ENCODE measurements at regions not wholly inside any gene's neighbourhood (a gene's known extent, or its start where the extent isn't known, plus 50 kb on each side); places are given as distances from the start of the nearest gene placed in this dataset.

DNA sequence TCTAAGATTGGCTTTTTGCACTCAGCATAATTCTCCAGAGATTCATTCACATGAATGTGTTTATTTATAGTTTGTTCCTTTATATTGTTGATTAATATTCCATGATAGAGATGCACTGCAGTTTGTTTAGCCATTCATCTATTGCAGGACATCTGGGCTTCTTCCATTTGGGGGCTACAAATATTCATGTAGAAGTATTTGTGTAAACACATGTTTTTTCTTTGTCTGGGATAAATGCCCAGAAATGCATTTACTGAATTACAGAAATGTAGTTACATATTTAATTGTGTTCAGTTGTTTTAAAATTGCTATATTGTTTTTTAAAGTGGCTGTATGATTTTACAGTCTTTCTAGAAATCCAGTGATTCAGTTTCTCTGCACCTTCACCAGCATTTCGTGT lies 635.0 kb downstream of the ZIC1 start:
- no peak for DNase-seq

DNA sequence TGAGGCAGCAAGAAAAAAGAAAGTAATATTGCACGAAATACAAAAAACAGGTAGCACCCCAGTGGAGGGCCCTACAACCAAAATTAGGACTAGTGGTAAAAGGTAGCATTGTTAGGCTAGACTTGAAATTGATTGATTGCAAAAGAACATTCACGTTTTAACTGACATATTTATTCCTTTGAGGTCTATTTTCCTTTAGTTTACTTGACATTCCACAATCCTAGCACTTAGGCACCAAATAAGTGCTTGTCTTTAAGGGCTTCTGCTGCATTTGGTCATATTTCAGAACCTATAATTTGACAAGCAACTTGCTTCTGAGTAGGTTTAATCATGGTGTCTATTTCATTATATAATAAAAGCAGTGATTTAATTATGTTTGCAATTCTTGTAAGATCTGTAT lies 642.7 kb upstream of the AGTR1 start:
- no peaks in the 10 kb centered on the region for H3K4me1 ChIP-seq
- H3K4me3 ChIP-seq: no peak overlapping the region
- no peak overlapping the region for H3K27ac ChIP-seq
- no peaks in the 10 kb centered on the region for H3K36me3 ChIP-seq
- H3K9me3 ChIP-seq: peaks cover 0 to 4% (median under 1%) of the 10 kb centered on the region in 8 donors
- intact Hi-C loops (cut with DNase I; ENCODE audit: low total_unique reads): no loop called here
- TF ChIP-seq POLR2A (IDR thresholded peaks at IDR 0.05) (no peak), POLR2AphosphoS5 (IDR thresholded peaks at IDR 0.05) (no peak)
- TF ChIP-seq, protein P1, sequence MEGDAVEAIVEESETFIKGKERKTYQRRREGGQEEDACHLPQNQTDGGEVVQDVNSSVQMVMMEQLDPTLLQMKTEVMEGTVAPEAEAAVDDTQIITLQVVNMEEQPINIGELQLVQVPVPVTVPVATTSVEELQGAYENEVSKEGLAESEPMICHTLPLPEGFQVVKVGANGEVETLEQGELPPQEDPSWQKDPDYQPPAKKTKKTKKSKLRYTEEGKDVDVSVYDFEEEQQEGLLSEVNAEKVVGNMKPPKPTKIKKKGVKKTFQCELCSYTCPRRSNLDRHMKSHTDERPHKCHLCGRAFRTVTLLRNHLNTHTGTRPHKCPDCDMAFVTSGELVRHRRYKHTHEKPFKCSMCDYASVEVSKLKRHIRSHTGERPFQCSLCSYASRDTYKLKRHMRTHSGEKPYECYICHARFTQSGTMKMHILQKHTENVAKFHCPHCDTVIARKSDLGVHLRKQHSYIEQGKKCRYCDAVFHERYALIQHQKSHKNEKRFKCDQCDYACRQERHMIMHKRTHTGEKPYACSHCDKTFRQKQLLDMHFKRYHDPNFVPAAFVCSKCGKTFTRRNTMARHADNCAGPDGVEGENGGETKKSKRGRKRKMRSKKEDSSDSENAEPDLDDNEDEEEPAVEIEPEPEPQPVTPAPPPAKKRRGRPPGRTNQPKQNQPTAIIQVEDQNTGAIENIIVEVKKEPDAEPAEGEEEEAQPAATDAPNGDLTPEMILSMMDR (IDR thresholded peaks at IDR 0.05 in 8 of 11, conservative IDR thresholded peaks at IDR 0.05 in 3 of 11): no peak
- no peak for DNase-seq
- WGBS, 5 donors: 51 to 68% (median 63%) methylated on average over 2 of the region's 2 CpGs
- H3K27me3 ChIP-seq (replicated peaks in 1 of 7): no peaks in the 10 kb centered on the region

More for the DNA sequence above, 635.0 kb downstream of the ZIC1 start:
- Histone ChIP-seq H3K9me3 (peaks cover 0 to 8% (median 3%) of the 10 kb centered on the region in 8 donors), H3K36me3 (no peaks in the 10 kb centered on the region), H3K27ac (no peak overlapping the region), H3K4me1 (no peaks in the 10 kb centered on the region), H3K4me3 (no peak overlapping the region), H3K27me3 (replicated peaks in 1 of 7) (no peaks in the 10 kb centered on the region)
- intact Hi-C loops (cut with DNase I; ENCODE audit: low total_unique reads): no loop called here
- 49 to 78% (median 59%) methylated on average over 1 of the region's 1 CpG for WGBS, 5 donors
- TF ChIP-seq, protein P1 (IDR thresholded peaks at IDR 0.05 in 8 of 11, conservative IDR thresholded peaks at IDR 0.05 in 3 of 11): no peak
- no peak for TF ChIP-seq POLR2AphosphoS5 (IDR thresholded peaks at IDR 0.05)
- TF ChIP-seq POLR2A (IDR thresholded peaks at IDR 0.05): no peak

DNA sequence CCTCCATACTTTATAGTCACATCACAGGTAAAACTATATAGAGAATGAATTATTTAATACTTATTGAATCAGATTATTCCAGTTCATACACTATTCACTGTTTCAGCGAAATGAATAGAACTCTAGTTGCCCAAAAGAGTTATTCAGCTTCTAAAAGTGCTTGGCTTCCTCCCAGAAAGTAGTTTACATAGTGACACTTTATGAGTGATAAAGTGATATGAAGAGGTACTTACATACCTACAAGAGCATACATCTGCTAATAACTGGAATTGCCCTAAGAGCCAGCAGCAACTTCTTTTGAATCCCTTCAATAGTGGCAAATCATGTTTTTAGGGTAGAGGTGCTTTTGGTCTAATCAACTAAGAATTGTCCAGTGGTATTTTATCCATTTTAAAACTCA lies 635.1 kb upstream of the AGTR1 start:
- H3K27me3 ChIP-seq (replicated peaks in 1 of 7): no peaks in the 10 kb centered on the region
- no peaks in the 10 kb centered on the region for H3K9me3 ChIP-seq
- H3K27ac ChIP-seq: no peak overlapping the region
- no peak for TF ChIP-seq POLR2A (IDR thresholded peaks at IDR 0.05)
- no peak for TF ChIP-seq POLR2AphosphoS5 (IDR thresholded peaks at IDR 0.05)
- TF ChIP-seq, protein P1 (IDR thresholded peaks at IDR 0.05 in 8 of 11, conservative IDR thresholded peaks at IDR 0.05 in 3 of 11): no peak
- WGBS, 5 donors: 62 to 91% (median 70%) methylated on average over 1 of the region's 1 CpG
- no peaks in the 10 kb centered on the region for H3K36me3 ChIP-seq
- intact Hi-C loops (cut with DNase I; ENCODE audit: low total_unique reads): no loop called here
- DNase-seq: no peak
- H3K4me3 ChIP-seq: no peak overlapping the region
- H3K4me1 ChIP-seq: no peaks in the 10 kb centered on the region

DNA sequence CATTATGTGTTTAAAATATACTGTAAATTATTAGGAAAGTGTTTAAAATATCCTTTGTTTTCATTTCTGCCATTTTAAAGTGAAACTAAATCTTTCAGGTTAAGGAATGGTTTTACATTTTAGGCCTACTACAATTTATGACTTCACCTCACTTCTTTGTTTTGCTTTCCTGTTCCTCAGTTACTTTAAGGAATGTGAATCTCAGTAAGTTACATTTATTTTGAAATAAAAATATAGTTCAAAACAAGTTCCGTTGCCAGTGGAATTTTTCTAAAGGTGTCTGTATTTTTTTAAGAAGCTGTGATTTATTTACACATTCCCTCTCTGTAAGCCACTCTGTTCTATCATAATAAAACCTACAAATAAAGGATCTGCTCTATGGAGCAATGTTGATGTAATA lies 630.9 kb upstream of the AGTR1 start:
- no peaks in the 10 kb centered on the region for H3K36me3 ChIP-seq
- intact Hi-C loops (cut with DNase I; ENCODE audit: low total_unique reads): no loop called here
- DNase-seq: no peak
- 80 to 93% (median 83%) methylated on average over 1 of the region's 1 CpG for WGBS, 5 donors
- TF ChIP-seq POLR2A (IDR thresholded peaks at IDR 0.05): no peak
- TF ChIP-seq POLR2AphosphoS5 (IDR thresholded peaks at IDR 0.05): no peak
- TF ChIP-seq, protein P1 (IDR thresholded peaks at IDR 0.05 in 8 of 11, conservative IDR thresholded peaks at IDR 0.05 in 3 of 11): no peak
- no peaks in the 10 kb centered on the region for H3K9me3 ChIP-seq
- H3K27ac ChIP-seq: no peak overlapping the region
- H3K4me1 ChIP-seq: no peaks in the 10 kb centered on the region
- no peak overlapping the region for H3K4me3 ChIP-seq
- no peaks in the 10 kb centered on the region for H3K27me3 ChIP-seq (replicated peaks in 1 of 7)
